HG02678 (cell line): ENCODE measurements at regions not wholly inside any gene's neighbourhood (a gene's known extent, or its start where the extent isn't known, plus 50 kb on each side); places are given as distances from the start of the nearest gene placed in this dataset.
"Not testable (repeated sequence)": the region's sequence is repeated elsewhere in the genome, so short reads cannot be mapped to it uniquely, and the experiment has no call there.

ENCODE experiments used
- ATAC-seq: cut with Tn5 transposase; IDR thresholded peaks from one replicate; pipeline ENCODE4 v1.9.1; 2021; ENCODE audit warnings: mild to moderate bottlenecking, moderate library complexity; ENCODE audit not compliant: unreplicated experiment

GRCh38 chr9:78123808-78124207 is 92.2 kb upstream of the GNAQ start:
- no peak for ATAC-seq

- no peak for ATAC-seq
Observed at GRCh38 chr9:78122631-78123030, 91.0 kb upstream of the GNAQ start.

GRCh38 chr9:78121488-78121887 is 89.9 kb upstream of the GNAQ start:
- no peak for ATAC-seq

GRCh38 chr9:78118742-78119473 is 87.3 kb upstream of the GNAQ start:
- peak; percentile 86 for ATAC-seq

- ATAC-seq = peak; percentile 48
Observed at GRCh38 chr9:78115073-78115472, 83.5 kb upstream of the GNAQ start.

- no peak for ATAC-seq
Observed at GRCh38 chr9:78114581-78114980, 83.0 kb upstream of the GNAQ start.

GRCh38 chr9:78112406-78112805 is 80.8 kb upstream of the GNAQ start:
- ATAC-seq = no peak

- no peak for ATAC-seq
Observed at GRCh38 chr9:78112004-78112403, 80.4 kb upstream of the GNAQ start.

GRCh38 chr9:78109075-78109474 is 77.5 kb upstream of the GNAQ start:
- ATAC-seq = no peak

- ATAC-seq = not testable (repeated sequence)
Observed at GRCh38 chr9:78106586-78106985, 75.0 kb upstream of the GNAQ start.

- no peak for ATAC-seq
Observed at GRCh38 chr9:78103971-78104433, 72.4 kb upstream of the GNAQ start.

GRCh38 chr9:78101247-78101646 is 69.6 kb upstream of the GNAQ start:
- ATAC-seq = no peak

GRCh38 chr9:78097541-78097940 is 65.9 kb upstream of the GNAQ start:
- ATAC-seq = no peak

- no peak for ATAC-seq
Observed at GRCh38 chr9:78091731-78092130, 60.1 kb upstream of the GNAQ start.

GRCh38 chr9:78089111-78089510 is 57.5 kb upstream of the GNAQ start:
- ATAC-seq = no peak

- not testable (repeated sequence) for ATAC-seq
Observed at GRCh38 chr9:78088190-78088589, 56.6 kb upstream of the GNAQ start.
